Prostate gland (tissue), 2 donors: ENCODE measurements at regions not wholly inside any gene's neighbourhood (a gene's known extent, or its start where the extent isn't known, plus 50 kb on each side); places are given as distances from the start of the nearest gene placed in this dataset.

Experiments used
- POLR2A ChIP-seq: fragments of 450-650 bp; IDR thresholded peaks from one replicate; pipeline ENCODE4 v1.6.1; 2016; ENCODE audit warnings: antibody characterized with exemption, mild to moderate bottlenecking
- POLR2AphosphoS5 ChIP-seq: sonication (generic); formaldehyde crosslinking; IDR thresholded peaks from one replicate; pipeline ENCODE4 v1.6.1; 2017; ENCODE audit warnings: antibody characterized with exemption
- TF ChIP-seq, protein P1 (sequence below), 4 experiments: fragments of 200-600 bp in 2 of 4; fragments of 450-650 bp in 2 of 4; sonication (generic) in 2 of 4; IDR thresholded peaks; 1 replicate in 3 of 4; 2 replicates in 1 of 4; pipeline ENCODE4 v1.5.1; 2016 to 2019; ENCODE audit warnings: antibody characterized with exemption in 4 of 4, mild to moderate bottlenecking in 2 of 4, moderate library complexity in 2 of 4

DNA sequence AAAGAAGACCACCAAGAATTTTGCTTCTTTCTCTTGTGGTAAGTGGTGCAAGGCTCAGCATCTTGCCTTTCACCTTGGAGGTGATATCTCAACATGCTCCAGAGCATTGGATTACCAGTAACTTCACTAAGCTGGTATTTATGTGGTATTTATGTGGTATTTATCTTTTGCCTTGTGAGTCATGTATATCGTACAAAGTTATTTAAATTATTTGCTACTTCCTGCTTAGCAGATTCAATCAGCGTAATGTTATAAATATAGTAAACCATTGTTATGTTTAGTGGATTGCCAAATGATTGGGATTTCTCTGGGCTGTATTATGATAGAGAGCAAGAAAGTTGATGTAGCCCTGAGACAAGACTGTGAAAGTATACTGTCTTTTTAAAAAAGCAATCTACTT is 366.4 kb downstream of the IPO8 start:
- TF ChIP-seq, protein P1, sequence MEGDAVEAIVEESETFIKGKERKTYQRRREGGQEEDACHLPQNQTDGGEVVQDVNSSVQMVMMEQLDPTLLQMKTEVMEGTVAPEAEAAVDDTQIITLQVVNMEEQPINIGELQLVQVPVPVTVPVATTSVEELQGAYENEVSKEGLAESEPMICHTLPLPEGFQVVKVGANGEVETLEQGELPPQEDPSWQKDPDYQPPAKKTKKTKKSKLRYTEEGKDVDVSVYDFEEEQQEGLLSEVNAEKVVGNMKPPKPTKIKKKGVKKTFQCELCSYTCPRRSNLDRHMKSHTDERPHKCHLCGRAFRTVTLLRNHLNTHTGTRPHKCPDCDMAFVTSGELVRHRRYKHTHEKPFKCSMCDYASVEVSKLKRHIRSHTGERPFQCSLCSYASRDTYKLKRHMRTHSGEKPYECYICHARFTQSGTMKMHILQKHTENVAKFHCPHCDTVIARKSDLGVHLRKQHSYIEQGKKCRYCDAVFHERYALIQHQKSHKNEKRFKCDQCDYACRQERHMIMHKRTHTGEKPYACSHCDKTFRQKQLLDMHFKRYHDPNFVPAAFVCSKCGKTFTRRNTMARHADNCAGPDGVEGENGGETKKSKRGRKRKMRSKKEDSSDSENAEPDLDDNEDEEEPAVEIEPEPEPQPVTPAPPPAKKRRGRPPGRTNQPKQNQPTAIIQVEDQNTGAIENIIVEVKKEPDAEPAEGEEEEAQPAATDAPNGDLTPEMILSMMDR (IDR thresholded peaks at IDR 0.05), result no peak
- no peak for TF ChIP-seq POLR2A
- TF ChIP-seq POLR2AphosphoS5, result no peak
